DND-41 (cell line): ENCODE measurements at regions not wholly inside any gene's neighbourhood (a gene's known extent, or its start where the extent isn't known, plus 50 kb on each side); places are given as distances from the start of the nearest gene placed in this dataset.

Experiments used
- CTCF ChIP-seq: IDR thresholded peaks from 2 replicates; pipeline ENCODE4 v1.5.1; 2012; ENCODE audit warnings: borderline replicate concordance, low read length, moderate library complexity, mild to moderate bottlenecking; ENCODE audit not compliant: poor library complexity, severe bottlenecking; ENCODE audit errors: extremely low read depth
- EZH2 ChIP-seq: IDR thresholded peaks from 3 replicates; pipeline ENCODE4 v1.6.1; 2012; ENCODE audit warnings: borderline replicate concordance, low read depth, mild to moderate bottlenecking, moderate library complexity, low read length, inconsistent platforms; ENCODE audit not compliant: severe bottlenecking

DNA sequence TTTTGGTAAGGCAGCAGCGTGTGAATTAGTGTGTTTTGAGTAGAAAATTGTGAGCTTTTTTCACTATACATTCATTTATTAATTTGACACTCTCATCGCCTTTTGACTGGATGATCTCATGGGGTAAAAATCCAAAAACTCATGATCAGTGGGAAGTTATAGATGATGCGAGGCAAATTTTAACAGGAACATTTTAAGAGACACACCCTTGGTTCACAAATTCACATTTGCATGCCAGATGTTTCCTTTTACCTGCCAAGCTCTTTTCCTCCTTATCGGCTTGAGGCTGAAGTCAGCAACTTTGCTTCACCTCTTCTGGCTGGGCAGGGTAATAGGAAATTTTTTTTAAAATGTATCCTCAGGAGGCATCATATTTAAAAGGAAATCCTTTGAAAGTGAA is 318.0 kb upstream of the HS3ST1 start:
- TF ChIP-seq CTCF (no peak), EZH2 (no peak)
